ENCODE measurements at regions not wholly inside any gene's neighbourhood (a gene's known extent, or its start where the extent isn't known, plus 50 kb on each side); places are given as distances from the start of the nearest gene placed in this dataset.

DNA sequence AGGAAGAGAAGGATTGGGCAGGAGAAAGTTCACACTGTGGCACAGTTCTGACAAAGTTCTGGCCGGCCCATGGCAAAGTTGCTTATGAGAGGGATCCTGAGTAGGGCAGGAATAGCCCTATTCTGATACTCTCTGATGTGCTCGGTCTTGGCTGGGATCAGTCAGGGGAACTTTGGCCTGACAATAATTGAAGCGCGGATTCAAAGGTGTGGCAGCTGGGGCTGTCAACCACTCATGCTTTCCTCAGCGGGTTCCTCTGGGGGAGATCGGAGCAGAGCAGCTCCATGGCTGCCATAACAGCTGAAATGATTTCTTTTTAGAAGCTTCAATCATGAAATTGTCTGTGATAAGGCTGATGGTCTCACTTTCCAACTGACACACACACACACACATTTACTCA is 714.1 kb downstream of the DHX35 start:
- Histone ChIP-seq H3K4me3 (ENCODE audit: low read depth in 1 of 2, low read length in 1 of 2) (no peak overlapping the region), H3K27ac (no peak overlapping the region), H3K4me1 (ENCODE audit: control insufficient read depth in 1 of 2, insufficient read depth in 1 of 2, low read depth in 1 of 2, low read length in 1 of 2) (no peaks in the 10 kb centered on the region), H3K36me3 (no peaks in the 10 kb centered on the region), H3K9me3 (no peaks in the 10 kb centered on the region), H3K27me3 (no peaks in the 10 kb centered on the region)
- TF ChIP-seq, protein P1, sequence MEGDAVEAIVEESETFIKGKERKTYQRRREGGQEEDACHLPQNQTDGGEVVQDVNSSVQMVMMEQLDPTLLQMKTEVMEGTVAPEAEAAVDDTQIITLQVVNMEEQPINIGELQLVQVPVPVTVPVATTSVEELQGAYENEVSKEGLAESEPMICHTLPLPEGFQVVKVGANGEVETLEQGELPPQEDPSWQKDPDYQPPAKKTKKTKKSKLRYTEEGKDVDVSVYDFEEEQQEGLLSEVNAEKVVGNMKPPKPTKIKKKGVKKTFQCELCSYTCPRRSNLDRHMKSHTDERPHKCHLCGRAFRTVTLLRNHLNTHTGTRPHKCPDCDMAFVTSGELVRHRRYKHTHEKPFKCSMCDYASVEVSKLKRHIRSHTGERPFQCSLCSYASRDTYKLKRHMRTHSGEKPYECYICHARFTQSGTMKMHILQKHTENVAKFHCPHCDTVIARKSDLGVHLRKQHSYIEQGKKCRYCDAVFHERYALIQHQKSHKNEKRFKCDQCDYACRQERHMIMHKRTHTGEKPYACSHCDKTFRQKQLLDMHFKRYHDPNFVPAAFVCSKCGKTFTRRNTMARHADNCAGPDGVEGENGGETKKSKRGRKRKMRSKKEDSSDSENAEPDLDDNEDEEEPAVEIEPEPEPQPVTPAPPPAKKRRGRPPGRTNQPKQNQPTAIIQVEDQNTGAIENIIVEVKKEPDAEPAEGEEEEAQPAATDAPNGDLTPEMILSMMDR (IDR thresholded peaks at IDR 0.05) = no peak

GRCh38 chr20:39674842-39675241 is 712.7 kb downstream of the DHX35 start:
- Histone ChIP-seq H3K4me3 (ENCODE audit: low read depth in 1 of 2, low read length in 1 of 2) (no peak overlapping the region), H3K36me3 (no peaks in the 10 kb centered on the region), H3K4me1 (ENCODE audit: control insufficient read depth in 1 of 2, insufficient read depth in 1 of 2, low read depth in 1 of 2, low read length in 1 of 2) (no peaks in the 10 kb centered on the region), H3K27ac (no peak overlapping the region), H3K27me3 (no peaks in the 10 kb centered on the region), H3K9me3 (no peaks in the 10 kb centered on the region)
- TF ChIP-seq, protein P1 (IDR thresholded peaks at IDR 0.05) = no peak

GRCh38 chr20:39670988-39671387 is 708.8 kb downstream of the DHX35 start:
- no peak overlapping the region for H3K4me3 ChIP-seq (ENCODE audit: low read depth in 1 of 2, low read length in 1 of 2)
- H3K36me3 ChIP-seq = no peaks in the 10 kb centered on the region
- TF ChIP-seq, protein P1 (IDR thresholded peaks at IDR 0.05) = no peak
- no peaks in the 10 kb centered on the region for H3K9me3 ChIP-seq
- H3K4me1 ChIP-seq (ENCODE audit: control insufficient read depth in 1 of 2, insufficient read depth in 1 of 2, low read depth in 1 of 2, low read length in 1 of 2) = no peaks in the 10 kb centered on the region
- no peak overlapping the region for H3K27ac ChIP-seq
- H3K27me3 ChIP-seq = no peaks in the 10 kb centered on the region

- TF ChIP-seq, protein P1 (IDR thresholded peaks at IDR 0.05) = no peak
- H3K27ac ChIP-seq = no peak overlapping the region
- H3K27me3 ChIP-seq = no peaks in the 10 kb centered on the region
- no peak overlapping the region for H3K4me3 ChIP-seq (ENCODE audit: low read depth in 1 of 2, low read length in 1 of 2)
- no peaks in the 10 kb centered on the region for H3K4me1 ChIP-seq (ENCODE audit: control insufficient read depth in 1 of 2, insufficient read depth in 1 of 2, low read depth in 1 of 2, low read length in 1 of 2)
- no peaks in the 10 kb centered on the region for H3K9me3 ChIP-seq
- no peaks in the 10 kb centered on the region for H3K36me3 ChIP-seq
These were observed 707.5 kb downstream of the DHX35 start for GRCh38 chr20:39669659-39670058.

DNA sequence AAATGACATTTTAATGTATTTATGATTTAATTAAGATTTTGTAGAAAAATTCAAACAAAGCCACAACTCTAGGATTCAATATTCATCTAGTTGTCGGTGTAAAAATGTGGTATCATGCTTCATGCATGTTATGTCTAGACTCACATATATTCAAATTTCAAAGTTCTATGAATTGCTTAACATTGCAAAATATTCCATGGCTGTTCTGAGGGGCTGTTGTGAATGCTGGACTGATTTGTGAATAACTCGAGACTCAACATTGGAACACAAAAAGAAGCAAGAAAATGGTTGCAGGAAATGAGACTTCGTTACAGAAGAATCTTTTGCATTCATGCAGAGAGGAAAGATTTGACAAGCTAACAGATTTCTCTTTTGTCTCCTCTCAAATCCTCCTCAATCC is 705.9 kb downstream of the DHX35 start:
- TF ChIP-seq, protein P1 (IDR thresholded peaks at IDR 0.05) = no peak
- Histone ChIP-seq H3K36me3 (no peaks in the 10 kb centered on the region), H3K4me1 (ENCODE audit: control insufficient read depth in 1 of 2, insufficient read depth in 1 of 2, low read depth in 1 of 2, low read length in 1 of 2) (no peaks in the 10 kb centered on the region), H3K27me3 (no peaks in the 10 kb centered on the region), H3K27ac (no peak overlapping the region), H3K4me3 (ENCODE audit: low read depth in 1 of 2, low read length in 1 of 2) (no peak overlapping the region), H3K9me3 (no peaks in the 10 kb centered on the region)

DNA sequence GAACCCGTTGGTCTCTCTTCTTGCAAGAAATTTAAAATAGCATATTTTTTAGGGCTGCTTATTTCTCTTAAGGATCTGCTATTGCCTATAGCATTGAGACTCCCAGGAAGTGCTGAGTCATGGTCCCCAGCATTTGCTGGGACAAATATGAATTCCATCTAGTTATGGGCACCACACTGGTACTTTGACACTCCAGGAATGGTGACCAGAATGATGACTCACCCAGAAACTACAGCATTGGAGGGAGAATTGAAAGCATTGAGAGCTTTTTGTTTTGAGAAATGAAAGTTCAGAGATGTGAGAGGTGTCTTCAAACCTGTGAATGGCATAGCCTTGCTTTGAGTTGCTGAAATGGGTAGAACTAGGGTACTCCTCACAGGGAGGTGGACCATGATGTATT is 699.7 kb downstream of the DHX35 start:
- TF ChIP-seq, protein P1 (IDR thresholded peaks at IDR 0.05) = no peak
- Histone ChIP-seq H3K4me1 (ENCODE audit: control insufficient read depth in 1 of 2, insufficient read depth in 1 of 2, low read depth in 1 of 2, low read length in 1 of 2) (no peaks in the 10 kb centered on the region), H3K27ac (no peak overlapping the region), H3K36me3 (no peaks in the 10 kb centered on the region), H3K9me3 (no peaks in the 10 kb centered on the region), H3K4me3 (ENCODE audit: low read depth in 1 of 2, low read length in 1 of 2) (no peak overlapping the region), H3K27me3 (no peaks in the 10 kb centered on the region)

All from neutrophil (primary cell).